ENCODE measurements at regions not wholly inside any gene's neighbourhood (a gene's known extent, or its start where the extent isn't known, plus 50 kb on each side); places are given as distances from the start of the nearest gene placed in this dataset.
A peak's percentile ranks its signal among the peaks of the same experiment; 100 is the strongest.

DNA sequence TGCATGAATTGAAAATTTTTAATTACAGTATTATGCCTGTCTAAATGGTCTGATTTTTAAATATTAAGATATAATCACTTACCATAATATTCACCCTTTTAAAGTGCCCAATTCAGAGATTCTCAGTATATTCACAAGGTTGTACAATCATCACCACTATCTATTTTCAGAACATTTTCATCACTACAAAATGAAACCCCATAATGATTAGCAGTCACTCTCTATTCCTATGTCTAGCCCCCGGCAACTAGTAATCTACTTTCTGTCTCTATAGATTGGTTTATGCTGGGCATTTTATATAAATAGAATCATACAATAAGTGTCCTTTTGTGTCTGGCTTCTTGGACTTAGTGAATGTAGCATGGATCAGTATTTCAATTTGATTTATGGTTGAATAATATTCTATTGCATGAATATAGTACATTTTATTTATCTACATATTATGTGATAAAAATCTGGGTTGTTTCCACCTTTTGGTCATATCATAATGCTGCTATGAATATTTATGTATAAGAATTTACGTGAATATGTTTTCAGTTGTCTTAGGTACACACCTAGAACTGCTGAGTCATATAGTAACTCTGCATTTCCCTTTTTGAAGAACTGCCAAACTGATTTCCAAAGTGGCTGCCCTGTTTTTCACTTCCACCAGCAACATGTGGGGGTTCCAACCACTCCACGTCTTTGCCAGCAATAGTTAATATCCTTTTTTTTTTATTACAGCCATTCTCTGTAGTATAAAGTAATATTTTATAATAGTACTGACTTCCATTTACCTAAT is 485.7 kb upstream of the ZNF385D start:
- no peak for DNase-seq

DNA sequence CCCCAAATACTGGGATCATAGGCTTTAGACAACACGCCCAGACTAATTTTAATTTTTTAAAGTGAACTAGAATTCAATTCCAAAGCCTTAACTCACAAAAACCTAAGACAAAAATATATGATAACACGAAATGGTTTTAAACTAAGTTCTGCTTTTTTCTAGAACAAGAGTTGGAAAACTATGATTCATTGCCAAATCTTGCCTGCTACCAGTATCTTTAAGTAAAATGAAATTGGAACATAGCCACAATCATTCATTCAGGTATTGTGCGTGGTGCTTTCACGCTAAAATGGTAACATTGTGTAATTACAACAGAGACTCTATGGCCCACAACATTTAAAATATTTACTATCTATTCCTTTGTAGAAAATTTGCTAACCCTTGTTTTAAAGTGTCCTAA is 488.0 kb upstream of the ZNF385D start:
- DNase-seq: no peak

DNA sequence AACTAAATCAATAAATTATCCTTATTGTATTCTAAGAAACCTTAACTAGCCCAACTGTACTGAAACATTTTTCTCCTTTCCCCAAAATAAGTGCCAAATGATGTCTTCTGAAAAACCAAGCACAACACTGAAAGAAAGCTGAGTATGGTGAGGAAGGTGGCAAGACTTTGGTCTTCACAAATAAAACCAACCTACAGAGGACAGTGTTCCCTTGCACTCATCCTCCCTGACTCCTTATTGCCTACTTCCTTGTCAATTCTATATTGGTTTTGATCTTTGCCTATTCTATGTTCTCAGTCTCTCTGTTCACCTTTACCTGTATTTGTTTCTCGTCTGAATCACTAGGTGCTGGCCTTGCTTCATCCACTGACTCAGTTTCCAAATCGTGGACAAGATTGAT is 490.1 kb upstream of the ZNF385D start:
- no peak for DNase-seq

DNA sequence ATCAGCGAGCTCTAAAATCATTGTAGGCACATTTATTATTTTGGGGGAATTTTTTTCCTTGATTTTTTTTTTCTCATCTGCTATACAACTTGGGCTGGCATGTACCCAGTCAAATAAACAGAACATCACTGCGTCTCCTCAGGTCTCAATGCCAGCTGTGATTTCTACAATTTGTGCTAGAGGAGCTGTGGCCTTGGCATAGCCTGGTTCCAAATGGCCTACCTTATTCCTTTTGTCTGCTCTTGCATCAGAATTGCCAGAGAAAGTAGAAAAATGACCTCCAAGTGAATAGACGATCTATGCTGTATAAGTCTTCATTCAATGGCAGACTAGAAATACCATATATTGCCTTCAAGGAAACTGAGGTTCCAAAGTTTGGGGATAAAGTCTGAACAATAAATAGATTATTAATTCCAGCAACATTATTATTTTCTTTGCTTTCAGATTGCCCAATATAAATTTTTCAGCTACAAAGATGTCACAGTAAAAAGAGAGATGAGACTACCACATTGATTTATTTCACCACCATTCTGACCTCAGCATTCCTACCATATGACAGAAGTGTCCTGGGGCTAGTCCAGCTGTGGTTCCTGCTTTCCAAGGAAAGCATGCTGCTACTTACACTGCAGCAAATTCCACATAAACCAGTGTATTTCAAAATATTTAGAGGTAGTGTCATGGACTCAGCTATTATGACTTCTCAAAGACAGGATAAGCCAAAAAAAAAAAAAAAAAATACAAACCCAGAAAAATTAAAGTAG is 493.9 kb upstream of the ZNF385D start:
- peak; percentile 94 for DNase-seq

DNA sequence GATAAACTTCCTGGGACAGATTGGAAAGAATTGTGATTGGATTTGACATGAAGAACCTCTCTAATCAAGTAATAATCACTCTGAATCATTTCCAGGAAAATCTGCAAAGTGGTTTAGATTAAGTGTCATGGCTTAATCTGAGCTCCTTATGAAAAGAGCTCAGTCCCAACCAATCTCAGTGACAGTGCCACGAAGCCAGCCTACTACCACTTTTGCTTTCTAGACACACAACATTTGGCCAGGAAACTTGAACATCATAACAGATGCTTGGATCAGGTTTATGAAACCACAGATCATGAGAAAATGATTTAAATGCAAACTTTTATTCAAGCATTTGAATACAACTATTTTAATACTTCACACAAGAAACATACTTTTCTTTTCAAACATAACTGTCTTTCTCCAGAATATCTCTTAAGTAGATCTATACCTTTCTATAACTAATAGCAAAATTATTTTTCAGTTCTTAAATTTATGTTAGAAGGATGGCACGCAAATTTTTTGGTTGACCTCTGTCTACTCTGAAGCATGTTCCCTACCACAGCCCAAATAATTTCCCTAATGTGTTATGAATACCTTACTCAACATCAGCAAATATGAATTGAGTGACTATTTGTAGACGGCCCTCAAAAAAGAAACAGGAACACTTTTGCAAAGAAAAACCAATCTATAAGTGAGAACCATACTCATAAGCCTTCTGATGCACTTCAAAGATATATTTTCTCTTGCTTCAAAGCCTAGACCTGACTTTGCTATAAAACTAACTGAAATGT is 495.0 kb upstream of the ZNF385D start:
- no peak for DNase-seq

DNA sequence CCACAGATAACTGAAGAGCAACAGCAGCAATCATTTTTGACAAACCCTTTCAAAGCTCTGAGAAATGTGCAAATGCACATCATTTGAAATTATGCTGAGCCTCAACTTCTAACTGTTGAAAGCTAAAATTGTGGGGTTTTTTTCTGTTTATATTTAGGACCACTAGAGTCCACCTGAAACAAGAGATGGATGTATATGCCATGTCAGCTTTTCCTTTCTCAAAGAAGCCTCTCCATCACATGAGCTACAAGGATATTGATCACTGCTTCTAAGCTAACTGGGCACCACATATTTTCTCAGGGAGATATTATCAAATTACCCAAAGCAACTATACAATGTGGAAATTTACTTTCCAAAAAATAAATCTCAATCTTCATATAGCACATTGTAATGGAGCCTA is 498.6 kb upstream of the ZNF385D start:
- DNase-seq: no peak

DNA sequence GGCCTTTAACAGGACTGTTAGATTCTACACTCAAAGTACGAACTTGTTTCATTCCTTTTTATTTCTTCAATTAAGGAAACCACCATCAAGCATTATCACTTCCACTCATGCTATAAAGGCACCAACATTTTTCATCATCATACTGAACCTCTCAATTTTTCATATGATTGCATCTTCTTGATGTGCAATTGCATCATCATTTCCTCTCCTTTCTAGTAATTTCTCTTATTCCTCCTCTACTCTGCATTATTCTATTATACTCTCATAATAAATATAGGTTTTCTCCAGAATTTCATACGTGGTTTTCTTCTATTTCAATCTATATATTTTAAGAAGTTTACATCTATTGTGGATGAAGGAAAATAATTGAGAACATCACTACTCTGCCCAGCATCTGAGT is 506.2 kb upstream of the ZNF385D start:
- DNase-seq: no peak

DNA sequence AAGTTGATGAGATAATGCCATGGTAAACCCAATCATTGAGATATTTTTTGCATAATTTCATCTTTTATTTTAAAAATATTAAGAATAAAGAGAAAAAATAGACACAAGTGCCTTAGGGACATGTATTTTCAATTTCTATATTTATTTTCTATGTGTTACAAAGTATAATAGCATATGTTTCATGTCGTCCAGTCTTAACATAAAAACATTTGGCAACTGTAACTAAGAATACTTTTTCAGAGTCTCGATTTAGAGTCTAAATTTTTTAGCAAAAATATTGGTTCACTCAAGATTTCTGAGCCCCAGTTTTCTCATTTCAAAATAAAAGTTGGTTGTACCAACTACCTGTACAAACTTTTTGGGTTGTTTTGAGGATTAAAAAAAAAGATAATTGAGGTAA is 511.4 kb upstream of the ZNF385D start:
- no peak for DNase-seq

DNA sequence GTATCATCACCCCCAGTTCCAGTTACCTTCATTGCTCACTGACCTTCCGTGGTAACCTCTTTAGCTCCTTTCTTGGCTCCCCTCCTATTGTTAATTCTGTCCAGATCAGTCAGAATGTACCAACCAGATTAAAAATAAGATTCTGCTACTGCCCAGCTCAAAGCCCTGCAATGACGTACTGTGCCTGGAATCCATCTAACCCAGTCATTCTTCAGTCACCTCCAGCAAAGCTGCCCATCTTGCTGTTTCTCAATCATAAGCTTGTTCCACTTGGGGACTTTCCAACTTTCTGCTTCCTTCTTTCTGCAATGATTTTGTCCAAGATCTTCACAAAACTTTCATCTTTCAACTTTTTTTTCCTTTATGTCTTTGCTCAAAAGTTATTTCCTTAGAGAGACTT is 512.0 kb upstream of the ZNF385D start:
- DNase-seq: peak; percentile 63

DNA sequence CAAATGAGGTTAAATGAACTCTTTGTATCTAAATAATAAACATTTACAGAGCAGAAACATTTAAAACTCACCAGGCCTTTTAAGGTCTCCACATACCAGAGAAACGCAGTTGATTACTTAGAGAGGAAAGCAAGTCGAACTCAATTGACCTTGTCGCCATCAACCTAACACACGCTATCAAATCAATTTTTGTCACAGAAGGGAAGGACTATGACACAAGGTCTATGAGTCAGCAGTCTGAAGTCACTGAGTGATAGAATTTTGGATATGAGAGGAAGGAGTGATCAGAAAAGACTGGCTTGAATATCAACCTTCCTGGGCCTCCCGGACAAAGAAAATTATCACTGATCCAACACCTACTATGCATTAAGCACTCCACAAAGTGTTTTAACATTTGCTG is 514.4 kb upstream of the ZNF385D start:
- DNase-seq: no peak

DNA sequence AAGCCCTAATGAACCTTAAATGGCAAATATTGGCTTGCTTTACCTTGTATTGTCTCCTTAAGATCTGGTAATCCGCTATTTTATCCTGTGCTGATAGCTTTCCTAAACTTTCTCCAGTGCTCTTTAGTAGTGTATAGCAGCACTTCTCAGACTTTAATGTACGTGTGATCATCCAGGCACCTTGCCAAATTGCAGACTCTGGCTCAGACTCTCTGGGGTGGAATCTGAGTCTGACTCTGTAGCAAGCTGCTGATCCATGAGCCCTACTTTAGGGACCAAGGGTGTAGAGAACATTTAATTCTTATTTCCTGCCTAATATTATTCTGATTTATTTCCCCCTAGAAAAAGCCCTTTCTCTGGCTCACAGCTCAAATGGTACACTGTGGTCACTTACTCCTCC is 518.8 kb upstream of the ZNF385D start:
- peak; percentile 44 for DNase-seq

DNA sequence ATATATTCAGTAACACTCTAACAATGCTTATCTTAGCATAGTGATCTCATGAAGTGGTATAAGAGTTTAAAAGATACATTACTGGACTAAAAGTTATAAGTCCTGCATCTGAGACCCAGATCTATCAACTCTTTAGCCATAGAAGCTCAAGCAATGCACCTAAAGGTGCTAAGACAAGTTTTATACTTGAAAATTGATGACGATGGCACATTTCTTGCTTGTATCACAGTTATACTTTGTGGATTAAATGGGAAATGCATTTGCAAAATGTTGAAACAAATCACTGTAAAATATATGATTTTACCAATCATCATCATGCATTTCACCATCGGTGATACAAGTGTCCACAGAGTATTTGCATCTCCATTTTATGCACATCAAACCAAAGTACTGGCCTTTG is 525.3 kb upstream of the ZNF385D start:
- DNase-seq: no peak

DNA sequence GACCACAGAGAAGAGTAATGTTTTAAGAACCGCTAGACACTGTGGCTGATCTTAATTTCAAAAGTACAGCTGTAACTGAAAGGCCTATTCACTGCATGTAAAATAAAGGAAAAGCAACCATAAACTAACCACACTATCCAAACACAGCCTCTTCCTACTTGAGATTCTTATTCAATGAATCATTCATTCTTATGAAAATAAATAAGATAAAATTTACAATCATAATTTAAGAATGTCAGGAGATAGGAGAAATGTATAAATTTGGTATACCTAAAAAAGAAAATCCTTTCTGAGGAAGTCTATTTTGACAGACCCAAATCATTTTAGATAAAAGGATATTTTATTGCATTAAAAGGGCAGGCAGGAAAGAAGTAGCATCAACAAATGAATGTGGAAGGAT is 533.5 kb upstream of the ZNF385D start:
- DNase-seq: peak; percentile 73

DNA sequence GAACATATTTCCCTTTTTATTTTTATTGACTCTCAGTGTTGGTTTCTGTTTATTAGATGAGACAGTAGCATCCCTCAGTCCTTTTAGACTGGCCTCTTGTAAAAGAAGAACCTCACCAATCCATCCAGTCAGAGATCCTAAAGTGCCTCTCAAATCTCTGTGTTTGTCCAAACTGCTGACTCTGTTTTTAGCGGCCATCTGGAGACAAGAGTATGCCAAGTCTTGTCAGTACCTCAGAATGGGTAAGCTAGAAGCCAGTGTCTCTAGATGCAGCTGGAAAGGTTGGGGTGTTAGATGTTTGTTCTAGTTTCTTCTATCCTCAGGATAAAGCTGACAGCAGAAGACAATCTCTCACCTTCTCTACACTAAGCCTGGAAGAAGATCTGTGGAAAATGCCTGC is 537.7 kb upstream of the ZNF385D start:
- DNase-seq: no peak

DNA sequence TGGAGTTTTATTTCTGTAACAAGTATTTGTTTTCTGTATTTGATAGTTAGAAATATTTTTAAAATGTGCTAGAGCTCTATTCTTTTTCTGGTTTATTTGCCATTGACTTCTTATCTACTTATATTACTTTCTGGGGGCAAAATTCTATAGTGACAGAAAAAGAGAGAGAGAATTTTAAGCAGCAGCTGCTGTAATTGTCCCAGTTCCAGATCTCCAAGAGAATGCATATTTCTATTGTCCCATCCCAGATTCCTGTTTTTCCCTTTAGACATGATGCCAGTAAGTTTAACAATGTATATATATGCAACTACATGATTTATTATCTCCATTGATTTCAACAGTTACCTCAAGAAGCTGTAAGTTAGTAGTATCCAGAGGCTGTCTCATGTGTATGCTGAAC is 541.7 kb upstream of the ZNF385D start:
- no peak for DNase-seq

DNA sequence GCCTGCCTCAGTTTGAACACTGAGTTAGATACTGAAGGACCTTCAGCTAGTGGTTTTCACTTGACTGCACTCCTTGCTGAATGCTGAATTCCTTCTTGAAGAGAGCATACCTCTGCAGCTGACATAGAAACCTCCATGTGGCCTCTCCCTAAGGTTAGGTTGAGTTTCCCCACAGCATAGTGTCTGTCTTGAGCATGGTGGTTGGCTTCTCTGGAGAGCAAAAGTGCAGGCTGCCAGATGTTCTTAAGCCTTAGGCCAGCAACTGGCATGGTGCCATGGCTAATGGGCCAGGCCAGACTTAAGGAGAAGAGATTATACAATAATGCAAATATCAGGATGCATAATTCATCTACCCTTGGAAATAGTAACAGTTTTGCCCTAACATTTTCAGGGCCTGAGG is 545.6 kb upstream of the ZNF385D start:
- DNase-seq: peak; percentile 2

DNA sequence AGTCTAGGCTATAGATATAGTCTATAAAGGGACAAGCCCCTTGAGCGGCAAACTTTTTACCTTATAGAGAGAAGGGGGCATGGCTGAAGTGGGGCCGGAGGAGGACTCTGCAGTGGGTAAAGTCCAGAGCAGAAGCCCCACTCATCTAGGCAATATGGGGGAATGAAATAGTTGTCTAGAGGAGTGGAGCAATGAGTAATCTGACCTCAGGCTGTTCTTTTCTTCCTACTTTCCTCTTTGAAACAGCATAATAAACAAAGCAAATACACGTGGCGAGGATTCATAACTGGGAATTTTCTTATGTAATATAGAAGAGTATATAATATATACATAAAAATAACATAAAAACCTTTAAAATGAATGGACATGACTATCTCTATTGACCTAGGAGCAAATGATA is 546.4 kb upstream of the ZNF385D start:
- DNase-seq: no peak

DNA sequence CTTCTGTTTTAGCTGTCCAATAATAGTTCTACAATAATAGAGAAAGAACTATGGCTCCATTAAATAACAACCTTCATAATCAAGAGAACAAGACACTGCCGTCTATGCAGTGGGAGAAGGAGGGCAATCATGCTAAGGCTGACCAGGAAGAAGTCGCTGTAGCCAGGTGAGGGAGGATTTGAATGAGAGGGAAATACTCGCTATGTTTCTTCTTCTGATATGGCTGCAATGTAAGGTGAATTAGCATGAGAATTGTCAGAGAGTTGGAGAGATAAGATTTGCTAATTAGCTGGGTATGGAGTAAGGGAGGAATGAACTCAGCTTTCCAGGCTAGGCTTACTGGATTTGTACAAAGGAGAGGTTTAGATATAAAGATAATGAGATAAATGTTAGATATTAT is 555.4 kb upstream of the ZNF385D start:
- DNase-seq: no peak

DNA sequence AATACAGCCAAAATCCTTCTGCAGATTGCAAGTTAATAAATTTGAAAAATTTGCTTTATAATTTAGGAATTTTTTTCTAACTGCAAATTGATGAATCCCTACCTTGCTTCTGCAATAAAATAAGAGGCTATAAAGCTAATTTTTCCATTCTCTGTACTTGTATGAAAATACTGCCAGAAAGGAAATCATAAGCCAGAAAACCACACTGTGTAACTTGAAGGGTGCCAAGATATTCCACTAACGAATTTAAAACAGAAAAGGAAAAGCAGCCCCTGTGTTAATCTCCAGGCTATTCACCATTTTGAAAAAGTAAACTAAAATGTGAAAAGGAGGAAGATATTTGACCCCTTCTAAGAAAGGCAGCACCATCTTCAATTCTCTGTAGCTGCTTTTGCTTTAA is 557.9 kb upstream of the ZNF385D start:
- no peak for DNase-seq

DNA sequence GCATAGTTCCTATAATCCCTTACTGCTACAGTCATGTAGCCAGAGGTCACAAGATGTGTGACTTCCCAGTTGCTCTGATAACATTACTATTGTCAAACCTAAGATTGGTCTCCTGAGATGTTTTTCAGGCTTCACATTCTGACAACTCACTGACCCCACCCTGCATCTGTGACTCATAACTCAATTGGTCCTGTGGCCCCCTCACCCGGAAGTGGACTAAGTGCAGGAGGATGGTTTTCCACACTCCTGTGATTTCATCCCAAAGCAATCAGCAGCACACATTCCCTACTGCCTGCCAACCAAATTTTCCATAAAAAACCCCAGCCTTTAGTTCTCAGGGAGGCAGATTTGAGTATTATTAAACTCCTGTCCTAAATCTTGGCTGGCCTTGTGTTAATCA is 564.9 kb upstream of the ZNF385D start:
- DNase-seq: peak; percentile 11

DNA sequence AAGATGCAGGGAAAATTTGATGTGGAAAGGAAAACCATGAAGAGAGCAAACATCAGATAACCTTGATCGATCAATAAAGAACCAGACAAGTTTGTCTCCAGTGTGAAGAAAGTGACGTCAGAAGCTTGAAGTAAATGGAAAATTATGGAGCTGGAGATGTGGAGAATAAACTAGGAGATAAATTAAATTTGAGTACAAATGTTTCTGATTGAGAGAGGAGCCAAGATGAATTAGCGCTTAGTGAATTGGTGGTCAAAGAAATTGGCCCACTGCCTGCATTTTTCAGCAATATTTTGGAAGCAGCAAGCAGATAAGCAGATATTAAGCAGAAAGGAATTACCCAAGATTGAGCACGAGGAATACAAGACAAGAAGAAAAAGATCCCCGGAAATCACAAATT is 567.3 kb upstream of the ZNF385D start:
- no peak for DNase-seq

DNA sequence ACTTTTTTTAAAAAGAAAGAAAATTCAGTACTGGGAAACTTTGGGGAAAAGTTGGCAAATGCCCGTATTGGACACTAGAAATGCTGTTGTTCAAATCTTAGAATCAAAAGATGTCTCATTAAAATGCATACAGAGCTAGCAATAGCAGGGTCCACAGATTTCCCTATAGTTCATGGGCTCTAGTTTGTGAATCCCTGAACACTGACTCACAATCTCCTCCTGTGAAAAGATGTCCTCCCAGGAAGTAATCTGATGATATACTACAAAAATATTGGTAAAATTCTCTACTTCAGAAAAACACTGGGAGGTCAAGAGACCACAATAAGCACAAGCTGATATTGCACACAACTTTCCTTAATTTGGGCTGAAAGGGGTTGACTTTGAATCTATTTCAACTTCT is 568.4 kb upstream of the ZNF385D start:
- peak; percentile 58 for DNase-seq

DNA sequence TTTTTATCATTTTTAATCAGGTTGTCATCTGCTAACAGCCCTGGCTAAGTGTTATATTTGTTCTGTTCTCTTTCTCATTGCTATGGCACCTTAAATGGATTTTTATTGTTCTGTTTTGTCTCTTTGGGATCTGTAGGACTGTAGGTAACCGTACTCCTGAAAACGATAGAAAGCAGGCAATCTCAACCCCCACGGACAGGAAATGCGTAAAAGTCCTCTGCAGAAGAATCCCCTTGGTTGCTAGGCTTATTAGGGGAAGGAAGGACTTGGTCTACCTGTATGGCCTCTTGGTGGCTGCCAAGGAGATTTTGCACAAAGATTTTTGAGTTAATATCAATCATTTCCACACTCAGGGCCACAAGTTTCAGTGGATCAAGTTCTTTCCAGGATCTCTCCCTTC is 571.9 kb upstream of the ZNF385D start:
- DNase-seq: no peak

DNA sequence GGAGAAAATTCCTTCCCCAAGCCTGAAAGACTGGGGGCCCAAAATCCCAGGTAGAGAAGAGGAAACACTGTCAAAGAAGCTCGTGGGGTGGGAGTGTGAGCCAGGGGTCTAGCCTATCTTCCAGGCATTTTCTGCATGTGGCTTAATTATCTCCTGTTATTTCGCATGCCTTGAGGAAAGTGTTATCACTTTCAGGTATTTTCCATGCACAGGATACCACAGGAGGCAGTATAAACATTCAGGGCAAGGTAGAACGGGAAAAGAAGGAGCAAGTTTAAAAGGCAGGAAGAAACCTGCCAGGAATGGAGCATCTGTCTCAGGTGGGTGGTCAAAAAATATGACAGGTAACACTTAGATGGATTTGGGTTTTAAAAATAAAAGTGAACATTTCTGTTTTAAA is 575.3 kb upstream of the ZNF385D start:
- no peak for DNase-seq
